ENCODE measurements at regions not wholly inside any gene's neighbourhood (a gene's known extent, or its start where the extent isn't known, plus 50 kb on each side); places are given as distances from the start of the nearest gene placed in this dataset.
"Not testable (repeated sequence)": the region's sequence is repeated elsewhere in the genome, so short reads cannot be mapped to it uniquely, and the experiment has no call there.

DNA sequence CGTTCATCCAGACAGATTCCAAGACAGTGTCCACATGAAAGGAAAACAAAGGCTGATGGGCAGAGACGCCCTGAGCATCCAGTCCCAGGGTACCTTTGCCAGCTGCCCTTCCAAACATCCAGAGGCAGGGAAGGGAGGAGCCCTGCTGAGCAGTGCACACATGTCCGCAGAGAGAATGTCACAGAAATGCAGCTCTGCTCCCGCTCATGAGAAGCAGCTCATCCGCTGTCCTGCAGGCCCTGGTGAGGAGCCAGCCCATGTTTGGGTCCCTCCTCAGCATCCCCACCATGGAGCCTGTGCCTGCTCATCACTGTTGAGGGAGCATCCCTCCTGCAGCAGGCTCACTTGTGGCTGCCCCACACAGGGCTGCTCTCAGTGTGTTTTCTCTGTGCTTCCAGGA lies 484.7 kb downstream of the GOLGA6L6 start:
- DNase-seq, result not testable (repeated sequence)

DNA sequence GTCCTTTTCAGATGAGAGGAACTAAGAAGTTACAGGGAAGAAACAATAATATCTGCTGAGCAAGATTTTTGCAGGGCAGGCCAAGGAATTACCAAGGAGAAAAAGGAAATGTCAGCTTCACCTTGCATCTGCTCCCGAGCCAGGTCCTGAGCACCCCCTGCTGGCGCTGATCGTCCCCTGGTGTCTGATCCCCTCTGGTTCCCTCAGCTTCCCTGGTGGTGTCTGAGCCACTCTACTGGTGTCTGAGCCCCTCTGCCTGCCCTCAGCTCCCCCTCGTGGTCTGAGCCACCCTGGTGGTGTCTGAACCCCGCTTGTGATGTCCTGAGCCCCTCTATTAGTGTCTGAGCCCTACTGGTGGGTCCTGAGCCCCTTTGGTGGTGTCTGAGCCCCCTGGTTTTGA lies 485.7 kb downstream of the GOLGA6L6 start:
- DNase-seq, result not testable (repeated sequence)

DNA sequence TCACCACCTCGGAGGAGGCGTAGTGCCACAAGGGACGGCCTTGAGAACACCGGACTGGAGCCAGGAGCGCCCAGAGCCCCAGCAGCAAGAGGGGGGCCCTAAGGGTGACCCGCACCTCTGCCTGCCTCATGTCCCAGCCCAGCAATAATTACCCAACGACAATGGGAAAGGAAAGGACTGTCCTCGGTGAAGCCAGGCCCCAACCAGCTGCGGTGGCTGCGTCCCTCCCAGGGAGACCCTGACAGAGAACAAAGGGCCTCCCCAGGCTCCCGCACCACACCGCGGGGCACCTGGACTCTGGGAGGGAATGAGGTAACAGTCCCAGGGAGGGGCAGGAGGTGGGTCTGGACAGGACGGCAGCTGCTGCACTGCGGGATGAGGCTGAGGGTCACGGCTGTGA lies 493.4 kb downstream of the GOLGA6L6 start:
- DNase-seq, result not testable (repeated sequence)

DNA sequence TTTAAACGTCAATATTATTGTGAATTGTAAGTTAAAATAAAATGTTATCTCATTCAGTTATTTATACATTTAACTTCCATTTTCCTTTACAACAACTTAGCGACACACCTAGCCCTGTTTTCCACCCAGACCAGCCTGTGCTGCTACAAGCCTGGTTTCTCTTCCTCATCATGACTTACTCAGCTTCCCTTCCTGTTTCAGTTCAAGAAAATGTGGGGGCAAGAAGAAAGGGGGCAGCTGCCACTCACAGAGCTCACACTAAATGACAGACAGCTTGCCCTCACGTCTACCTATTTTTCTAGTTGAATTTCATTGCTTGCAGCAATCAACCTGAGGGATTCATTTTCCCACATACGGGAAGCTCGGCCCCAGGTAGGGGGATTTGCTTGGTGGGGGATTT lies 496.4 kb downstream of the GOLGA6L6 start:
- DNase-seq, result not testable (repeated sequence)

DNA sequence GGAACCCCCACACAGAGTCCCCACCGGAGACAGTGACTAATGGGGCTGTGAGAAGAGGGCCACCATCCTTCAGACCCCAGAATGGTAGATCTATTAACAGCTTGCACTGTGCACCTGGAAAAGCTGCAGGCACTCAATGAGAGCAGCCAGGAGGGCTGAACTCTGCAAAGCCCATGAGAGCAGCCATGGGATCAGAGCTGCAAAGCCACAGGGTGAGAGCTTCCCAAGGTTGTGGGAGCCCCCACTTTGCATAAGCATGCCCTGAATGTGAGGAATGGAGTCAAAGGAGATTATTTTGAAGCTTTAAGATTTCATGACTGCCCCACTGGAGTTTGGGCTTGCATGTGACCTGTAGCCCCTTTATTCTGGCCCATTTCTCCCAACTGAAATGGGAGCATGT lies 500.9 kb downstream of the GOLGA6L6 start:
- not testable (repeated sequence) for DNase-seq

DNA sequence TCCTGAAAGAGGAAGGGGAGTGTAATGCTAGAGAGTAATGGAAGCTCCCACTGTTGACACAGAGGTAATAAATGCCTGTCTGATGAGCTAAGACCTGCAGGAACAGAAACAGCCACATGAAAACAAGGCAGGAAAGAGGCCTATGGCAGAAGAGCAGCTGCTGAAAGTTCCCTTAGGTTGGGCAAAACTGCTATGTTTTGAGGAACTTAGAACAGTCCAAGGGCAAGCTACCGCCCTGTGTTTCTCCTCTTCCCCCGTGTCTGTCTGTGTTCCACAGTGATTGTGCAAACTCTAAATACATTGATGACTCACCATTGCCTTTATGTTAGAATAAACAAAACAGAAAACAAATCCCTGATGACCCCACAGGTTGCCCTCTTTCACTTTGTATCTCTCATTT lies 516.6 kb downstream of the GOLGA6L6 start:
- DNase-seq, result not testable (repeated sequence)

DNA sequence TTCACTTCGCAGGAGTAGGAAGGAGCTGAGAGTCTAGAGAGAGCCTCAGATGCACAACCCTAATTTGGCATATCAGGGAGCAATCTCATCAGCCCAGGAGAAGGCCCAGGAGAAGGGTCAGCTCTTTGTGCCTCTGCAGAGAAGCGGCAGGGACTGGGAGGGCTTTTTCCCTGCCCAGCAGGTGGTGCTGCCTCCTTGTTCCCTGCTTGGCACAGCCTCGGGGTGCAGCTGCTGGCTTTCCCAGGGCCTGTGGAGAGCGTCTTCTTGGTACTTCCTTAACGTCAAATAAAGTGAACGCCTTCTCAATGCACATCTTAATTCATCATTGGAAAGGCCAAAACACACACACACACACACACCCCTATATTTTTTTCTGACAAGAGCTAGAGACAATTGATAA lies 519.3 kb downstream of the GOLGA6L6 start:
- DNase-seq, result not testable (repeated sequence)

DNA sequence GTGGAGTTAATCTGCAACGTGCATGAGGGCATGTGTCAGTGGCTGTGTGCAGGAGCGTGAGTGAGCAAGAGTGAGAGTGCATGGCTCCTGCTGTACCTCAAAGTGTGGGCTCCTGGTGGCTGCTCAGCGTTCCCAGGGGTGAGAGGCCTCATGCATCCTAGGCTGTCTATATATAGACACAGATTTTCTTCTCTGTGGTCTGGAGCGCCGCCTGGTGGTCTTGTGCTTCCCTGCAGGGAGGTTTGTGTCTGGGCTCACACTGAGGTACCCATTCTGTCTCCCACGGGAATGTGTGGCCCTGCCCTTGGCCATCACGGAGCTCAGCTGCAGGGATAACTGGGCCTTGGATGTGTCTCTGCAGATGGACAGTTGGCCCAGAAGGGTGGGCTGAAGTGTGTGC lies 520.2 kb downstream of the GOLGA6L6 start:
- not testable (repeated sequence) for DNase-seq

DNA sequence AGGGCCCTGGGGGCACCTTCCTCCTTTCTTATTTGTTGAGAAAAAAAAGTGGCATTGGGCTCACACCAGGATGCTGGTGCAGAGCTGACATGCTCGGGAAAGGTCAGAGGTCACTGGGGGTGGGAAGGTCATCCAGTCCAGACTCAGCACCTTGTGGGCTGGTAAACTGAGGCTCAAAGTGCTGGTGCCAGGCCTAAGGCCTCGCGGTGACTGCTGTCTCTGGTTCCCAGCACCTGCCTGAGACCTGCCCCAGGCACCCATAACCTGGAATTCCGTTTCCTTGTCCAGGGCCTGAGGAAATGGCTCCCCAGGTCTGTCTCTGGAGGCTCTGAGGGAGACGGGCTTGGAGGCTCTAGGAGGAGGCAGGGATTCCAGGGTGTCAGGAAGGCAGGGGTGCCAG lies 521.0 kb downstream of the GOLGA6L6 start:
- DNase-seq, result not testable (repeated sequence)

DNA sequence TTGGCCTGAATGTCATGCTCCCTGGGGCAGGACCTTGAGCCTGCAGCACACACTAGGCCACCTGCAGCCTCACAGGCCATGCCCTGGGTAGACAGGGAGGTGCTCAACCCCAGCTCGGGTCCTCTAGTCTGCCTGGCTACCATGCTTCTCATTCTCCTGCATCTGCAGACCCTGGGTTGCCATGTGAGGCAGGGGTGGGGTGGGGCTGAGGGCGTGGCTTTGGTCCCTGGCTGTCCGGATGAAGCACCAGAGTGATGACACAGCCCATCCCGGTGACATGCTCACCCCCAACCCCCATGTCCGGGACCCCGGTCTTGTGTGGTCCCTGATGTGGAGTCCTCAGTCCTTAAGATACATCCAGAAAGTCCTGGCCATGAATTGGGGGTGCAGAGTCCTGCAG lies 521.8 kb downstream of the GOLGA6L6 start:
- DNase-seq, result not testable (repeated sequence)

DNA sequence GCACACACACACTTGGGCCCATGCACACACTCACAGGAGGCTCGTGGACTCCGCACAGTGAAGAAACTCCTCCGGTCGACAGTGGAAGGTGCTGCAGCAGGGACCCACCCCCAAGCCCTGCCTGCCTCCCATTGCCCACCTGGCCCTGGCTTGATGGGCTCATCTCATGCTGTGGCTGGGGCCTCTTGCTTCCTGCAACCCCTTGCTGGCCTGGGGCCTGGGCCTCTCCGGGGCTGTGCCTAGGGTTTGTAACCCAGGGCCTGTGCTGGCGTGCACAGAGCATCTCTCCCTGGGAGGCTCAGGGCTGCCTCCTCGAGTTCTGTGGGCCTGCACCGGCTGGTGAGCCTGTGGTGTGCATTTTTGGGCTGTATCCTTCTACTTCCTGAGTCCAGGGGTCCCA lies 524.0 kb downstream of the GOLGA6L6 start:
- not testable (repeated sequence) for DNase-seq

DNA sequence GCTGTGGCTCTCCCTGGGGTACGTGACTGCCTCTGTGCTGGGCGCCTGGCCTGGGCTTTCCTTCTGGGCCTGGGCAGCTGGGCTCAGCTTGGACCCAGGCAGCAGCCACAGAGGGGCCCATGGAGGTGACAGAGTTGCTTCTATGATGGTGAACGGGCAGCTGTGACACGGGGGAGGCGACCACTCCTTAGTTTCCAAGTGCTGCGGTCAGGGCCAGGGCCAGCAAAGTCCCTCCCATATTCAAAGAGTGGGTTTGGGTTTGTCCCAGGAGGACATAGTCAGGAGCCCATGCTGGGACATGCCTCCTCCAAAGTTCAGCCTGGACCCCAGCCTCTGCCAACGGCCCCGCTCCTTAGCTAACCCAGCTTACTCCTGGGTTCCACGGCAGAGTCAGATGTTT lies 524.7 kb downstream of the GOLGA6L6 start:
- DNase-seq, result not testable (repeated sequence)

DNA sequence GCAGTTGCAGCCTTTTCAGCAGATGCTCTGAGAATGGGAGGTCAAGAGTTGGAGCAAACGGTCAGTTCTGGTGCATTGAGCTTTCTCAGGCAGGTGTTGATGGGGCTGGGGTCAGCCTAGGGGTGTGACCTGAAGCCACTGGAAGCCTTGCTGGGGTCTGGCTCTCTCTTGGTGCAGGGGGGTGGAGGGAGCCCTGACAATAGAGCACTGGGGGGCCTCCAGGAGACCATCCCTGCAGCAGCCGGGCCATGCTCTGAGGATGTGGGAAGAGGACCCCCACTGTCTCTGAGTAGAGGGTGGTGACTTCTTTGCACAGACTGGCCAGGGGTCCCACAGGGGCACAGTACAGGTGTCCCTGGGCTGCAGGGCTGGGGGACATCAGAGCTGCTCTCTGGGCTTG lies 528.8 kb downstream of the GOLGA6L6 start:
- not testable (repeated sequence) for DNase-seq

DNA sequence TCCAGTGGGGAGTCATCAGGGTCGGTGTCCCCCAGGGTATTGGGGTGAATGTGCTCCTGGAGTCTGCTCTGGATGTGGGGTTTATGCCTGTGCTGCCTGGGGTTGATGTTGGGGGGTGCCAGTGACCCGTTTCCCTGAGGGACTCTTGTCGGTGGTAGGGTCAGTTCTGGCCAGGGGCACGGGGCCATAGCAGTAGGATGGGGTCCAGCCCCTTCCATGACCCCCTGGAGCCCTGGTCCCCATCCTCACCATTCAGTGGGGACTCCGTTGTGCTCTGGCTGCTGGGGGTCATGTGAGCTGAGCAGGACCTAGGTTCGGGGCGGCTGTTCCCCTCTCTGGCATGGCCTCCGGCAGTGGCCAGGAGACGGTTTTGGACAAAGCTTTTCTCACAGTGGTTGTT lies 530.8 kb downstream of the GOLGA6L6 start:
- not testable (repeated sequence) for DNase-seq

DNA sequence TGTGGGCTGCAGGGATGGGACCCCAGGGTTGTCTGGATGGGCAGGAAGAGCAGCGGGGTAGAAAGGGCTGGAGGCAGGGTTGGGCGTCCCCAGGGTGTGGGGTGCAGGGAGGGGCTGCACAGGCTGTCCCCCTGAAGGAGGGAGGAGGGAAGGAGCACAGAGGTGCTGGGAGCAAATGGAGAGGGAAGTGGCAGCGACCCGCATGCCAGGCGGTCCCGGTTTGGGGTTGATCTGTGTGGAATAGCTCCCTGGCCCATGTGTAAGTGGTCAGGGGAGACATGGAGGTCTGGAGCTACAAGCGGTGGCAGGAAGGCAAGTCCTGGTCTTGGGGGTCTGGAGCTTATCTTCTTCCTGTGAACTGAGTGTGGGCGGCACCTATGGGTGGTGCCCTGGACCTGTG lies 532.0 kb downstream of the GOLGA6L6 start:
- not testable (repeated sequence) for DNase-seq

DNA sequence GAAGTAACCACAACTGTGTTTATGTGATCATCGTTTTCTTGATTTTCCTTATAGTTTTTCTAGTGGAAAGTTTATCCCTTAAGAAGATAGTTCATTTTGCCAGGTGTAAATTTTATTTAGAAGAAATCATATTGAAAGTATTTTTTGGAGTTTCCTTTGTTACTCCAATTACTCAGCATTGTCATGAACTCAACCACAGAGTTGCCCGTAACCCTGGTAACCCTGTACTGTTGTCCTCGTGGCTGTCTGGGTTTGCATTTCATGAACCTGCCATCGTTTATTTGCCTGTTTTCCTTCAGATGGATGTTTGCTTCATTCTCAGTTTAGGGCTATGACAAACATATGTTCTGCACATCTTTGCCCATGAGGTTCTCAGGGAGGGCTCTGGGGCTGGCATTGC lies 534.3 kb downstream of the GOLGA6L6 start:
- DNase-seq, result not testable (repeated sequence)

DNA sequence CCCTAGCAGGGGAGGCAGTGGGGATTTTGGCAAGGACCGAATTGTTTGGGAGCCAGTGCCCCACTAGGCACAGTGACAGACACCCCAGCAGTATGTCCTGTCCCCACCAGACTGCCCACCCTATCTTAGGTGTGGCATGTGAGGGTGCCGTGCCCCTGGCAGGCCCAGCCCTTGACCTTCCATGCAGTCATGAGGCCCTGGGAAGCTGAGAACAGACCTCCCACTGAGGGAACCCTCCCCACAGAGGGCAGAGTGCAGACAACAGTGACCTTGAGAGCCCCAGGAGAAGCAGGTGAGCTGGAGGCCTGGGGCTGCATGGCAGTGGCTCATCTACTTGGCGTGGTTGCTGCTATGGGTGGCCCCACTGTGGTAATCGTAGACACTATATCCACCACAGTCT lies 538.1 kb downstream of the GOLGA6L6 start:
- DNase-seq, result not testable (repeated sequence)

DNA sequence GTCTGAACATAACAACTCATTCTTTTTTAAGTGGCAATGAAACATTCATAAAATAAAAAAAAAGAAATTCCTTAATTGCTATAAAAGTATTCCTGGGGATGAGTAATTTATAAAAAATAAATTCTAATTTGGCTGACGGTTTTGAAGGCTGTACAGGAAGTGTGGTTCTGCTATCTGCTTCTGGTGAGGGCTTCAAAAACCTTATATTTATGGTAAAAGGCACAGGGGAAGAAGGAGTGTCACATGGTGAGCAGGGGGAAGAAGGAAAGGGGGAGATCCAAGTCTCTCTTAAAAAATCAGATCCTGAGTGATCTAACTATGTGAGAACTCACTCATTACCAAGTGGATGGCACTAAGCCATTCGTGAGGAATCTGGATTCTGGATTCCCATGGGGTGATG lies 539.0 kb downstream of the GOLGA6L6 start:
- not testable (repeated sequence) for DNase-seq

DNA sequence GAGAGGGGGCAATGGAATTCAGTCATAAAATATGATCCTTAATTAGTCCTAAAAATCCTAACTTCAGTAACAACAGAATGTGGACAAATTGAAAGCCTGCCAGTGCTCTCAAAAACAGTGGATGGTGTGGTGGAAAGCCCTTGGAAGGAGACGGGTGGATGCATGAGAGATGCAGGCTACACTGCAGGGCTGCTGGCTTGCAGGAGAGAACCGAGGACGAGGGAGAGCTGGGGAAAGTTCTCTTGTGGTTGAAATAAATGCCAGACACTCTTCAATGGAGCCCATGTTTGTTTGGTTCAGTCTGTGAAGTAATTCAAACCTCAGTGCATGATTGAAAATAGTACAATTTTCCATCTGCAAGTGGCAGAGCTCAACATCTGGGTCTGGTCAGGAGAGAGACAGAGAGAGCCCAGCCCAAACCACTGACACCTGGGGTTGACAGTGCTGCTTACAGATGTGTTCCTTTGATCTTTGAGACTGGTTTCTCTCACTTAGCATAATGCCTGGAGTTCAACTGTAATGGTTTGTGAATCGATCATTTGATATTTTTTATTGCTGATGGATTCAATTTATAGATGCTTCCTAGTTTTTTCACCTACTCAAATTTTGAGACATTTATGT lies 544.9 kb downstream of the GOLGA6L6 start:
- DNase-seq, result not testable (repeated sequence)

DNA sequence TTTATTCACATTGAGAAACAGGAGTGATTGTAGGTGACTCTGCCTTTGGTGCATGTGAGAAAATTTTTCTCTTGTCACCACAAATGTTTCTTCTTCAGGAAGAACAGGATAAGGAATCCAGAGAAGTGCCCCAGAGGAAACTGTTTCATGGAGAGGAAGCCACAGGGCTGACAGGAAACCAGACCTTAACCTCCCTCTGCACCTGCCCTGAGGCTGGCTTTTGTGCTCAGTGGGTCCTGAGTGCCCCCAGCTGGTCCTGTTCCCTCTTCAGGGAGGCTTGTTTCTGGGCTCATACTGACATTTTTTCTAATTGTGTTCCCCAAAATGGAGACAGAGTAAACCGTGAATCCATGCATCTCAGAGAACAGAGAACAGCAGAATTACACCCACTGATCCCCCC lies 546.3 kb downstream of the GOLGA6L6 start:
- DNase-seq, result not testable (repeated sequence)

DNA sequence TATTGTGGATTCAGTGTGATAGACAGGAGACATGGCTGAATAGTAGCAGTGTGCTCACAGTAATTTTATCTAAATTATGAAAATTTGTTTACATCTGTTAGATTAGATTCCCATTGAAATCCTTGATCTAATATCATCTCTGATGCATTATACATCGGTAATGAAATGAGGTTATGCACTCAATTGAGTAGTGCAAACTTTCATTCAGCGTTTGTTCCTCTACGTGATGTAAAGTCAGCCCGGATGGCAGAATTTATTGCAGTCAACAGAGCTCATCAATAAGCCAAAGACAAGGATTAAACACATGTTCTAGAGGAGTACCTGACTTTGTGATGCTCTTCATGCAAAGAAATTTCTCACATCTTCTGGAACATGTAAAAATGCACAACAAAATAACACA lies 549.2 kb downstream of the GOLGA6L6 start:
- DNase-seq, result no peak

DNA sequence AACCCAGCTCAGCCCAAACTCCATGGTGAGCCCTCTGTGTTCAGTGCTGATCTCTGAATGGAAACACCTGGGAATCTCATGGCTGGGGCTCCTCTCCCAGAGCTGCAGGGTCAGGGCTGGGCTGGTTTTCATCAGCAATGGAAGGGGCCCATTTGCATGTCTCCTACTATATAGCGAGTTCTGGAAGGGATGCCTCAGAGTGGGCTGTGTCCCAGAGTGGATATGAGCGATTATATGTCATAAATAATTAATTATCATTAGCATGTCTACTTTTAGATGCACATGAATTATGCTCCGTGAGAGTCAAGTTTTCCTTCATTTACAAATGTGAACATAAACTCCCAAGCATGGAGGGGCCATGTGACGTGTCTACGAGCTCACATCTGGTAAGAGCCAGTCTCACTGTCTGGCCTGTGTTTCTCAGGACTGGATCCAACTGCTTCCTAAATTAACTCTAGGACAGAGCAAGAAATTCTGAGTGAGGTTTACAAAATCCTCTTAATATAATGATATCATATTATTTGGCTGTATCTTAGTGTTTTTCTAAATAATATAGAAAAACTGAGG lies 553.4 kb downstream of the GOLGA6L6 start:
- no peak for DNase-seq

DNA sequence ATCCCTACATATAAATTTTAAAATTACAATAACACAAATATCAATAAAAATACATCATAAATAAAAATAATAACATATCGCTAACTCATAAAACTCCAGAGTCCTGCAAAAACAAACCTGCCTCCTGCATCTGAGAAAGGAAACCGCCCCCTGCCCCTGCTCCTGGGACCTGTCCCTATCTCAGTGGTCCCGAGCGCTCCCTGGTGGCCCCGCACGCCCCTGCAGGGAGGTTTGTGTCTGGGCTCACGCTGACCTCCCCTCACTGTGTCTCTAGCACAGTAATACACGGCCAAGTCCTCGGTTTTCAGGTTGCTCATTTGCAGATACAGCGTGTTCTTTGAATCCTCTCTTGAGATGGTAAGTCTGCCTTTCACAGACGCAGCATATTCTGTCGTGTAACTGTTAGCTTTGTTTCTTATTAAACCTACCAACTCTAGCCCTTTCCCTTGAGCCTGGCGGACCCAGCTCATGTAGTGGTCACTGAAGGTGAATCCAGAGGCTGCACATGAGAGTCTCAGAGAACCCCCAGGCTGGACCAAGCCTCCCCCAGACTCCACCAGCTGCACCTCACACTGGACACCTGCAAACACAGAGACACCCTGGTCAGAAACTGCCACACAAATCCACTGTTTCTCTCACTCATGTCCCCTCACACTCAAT lies 554.1 kb downstream of the GOLGA6L6 start:
- peak in 1 of 2 donors; percentile 5 for DNase-seq

DNA sequence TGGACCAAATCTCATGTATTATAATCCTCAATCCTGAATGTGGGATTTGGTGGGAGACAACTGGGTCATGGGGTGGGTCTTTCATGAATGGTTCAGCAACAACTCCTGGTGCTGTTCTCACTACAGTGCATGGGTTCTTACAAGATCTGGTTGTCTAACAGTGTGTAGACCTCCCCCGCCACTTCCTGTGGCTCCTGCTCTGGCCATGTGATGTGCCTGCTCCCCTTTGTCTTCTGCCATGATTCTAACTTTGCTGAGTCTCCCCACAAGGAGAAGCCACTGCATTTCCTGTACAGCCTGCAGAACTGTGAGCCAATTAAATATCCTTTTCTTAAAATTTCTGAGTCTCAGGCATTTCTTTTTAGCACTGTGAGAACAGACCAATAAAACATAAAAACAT lies 557.5 kb downstream of the GOLGA6L6 start:
- DNase-seq, result peak in 1 of 2 donors; percentile 30
